ENCODE measurements at regions not wholly inside any gene's neighbourhood (a gene's known extent, or its start where the extent isn't known, plus 50 kb on each side); places are given as distances from the start of the nearest gene placed in this dataset.

- H3K4me1 ChIP-seq (ENCODE audit: insufficient read depth): no peaks in the 10 kb centered on the region
- Mint-ChIP-seq H3K36me3 (ENCODE audit: low read depth) (no peaks in the 10 kb centered on the region), H3K27me3 (ENCODE audit: insufficient read depth, low read depth, poor library complexity) (no peaks in the 10 kb centered on the region), H3K4me1 (peaks cover 4% of the 10 kb centered on the region; the same call in 2 of the 3 replicates), H3K27ac (no peak overlapping the region), H3K4me3 (no peak overlapping the region), H3K9me3 (no peaks in the 10 kb centered on the region)
- H3K4me3 ChIP-seq: no peak overlapping the region
- H3K4me2 ChIP-seq: no peak overlapping the region
- H3K36me3 ChIP-seq (ENCODE audit: insufficient read depth): no peaks in the 10 kb centered on the region
- no peak overlapping the region for H2AFZ ChIP-seq
- no peak for ATAC-seq
- TF ChIP-seq CREB1 (CRISPR knock-in tag; IDR thresholded peaks at IDR 0.05; ENCODE audit: low read depth) (no peak), ZNF462 (CRISPR knock-in tag; IDR thresholded peaks at IDR 0.05) (no peak), EZH2 (IDR thresholded peaks at IDR 0.05; ENCODE audit: low read depth, unreplicated experiment) (no peak), ZNF114 (CRISPR knock-in tag; IDR thresholded peaks at IDR 0.05) (no peak), EZH2phosphoT487 (IDR thresholded peaks at IDR 0.05; ENCODE audit: unreplicated experiment) (no peak), NANOG (IDR thresholded peaks at IDR 0.05; ENCODE audit: borderline replicate concordance) (no peak), ZNF331 (CRISPR knock-in tag; IDR thresholded peaks at IDR 0.05; ENCODE audit: low read depth) (no peak), ETS1 (IDR thresholded peaks at IDR 0.05) (no peak), JUNB (IDR thresholded peaks at IDR 0.05; ENCODE audit: unreplicated experiment) (no peak), POLR2AphosphoS5 (IDR thresholded peaks at IDR 0.05; ENCODE audit: low read depth) (no peak), REST (IDR thresholded peaks at IDR 0.05; ENCODE audit: unreplicated experiment) (no peak), CTCF (conservative IDR thresholded peaks at IDR 0.05; ENCODE audit: low read depth in 2 of 2) (no peak), STAT1 (IDR thresholded peaks at IDR 0.05; ENCODE audit: unreplicated experiment) (no peak)
- DNase-seq (ENCODE audit: low spot score): no peak
- no peaks in the 10 kb centered on the region for H3K27me3 ChIP-seq (ENCODE audit: insufficient read depth)
- H3F3A ChIP-seq (replicated peaks; ENCODE audit: low read depth): no peaks in the 10 kb centered on the region
- H4K20me1 ChIP-seq (replicated peaks; ENCODE audit: insufficient read depth): no peaks in the 10 kb centered on the region
- H3K9me2 ChIP-seq (ENCODE audit: insufficient read depth): no peaks in the 10 kb centered on the region
- H3K79me2 ChIP-seq (replicated peaks; ENCODE audit: insufficient read depth): no peaks in the 10 kb centered on the region
- H3K27ac ChIP-seq (ENCODE audit: low read depth): no peak overlapping the region
Observed at GRCh38 chr12:9273276-9273675, 65.1 kb upstream of the PZP start.

Data from GM23338 (cell line).